ENCODE measurements at regions not wholly inside any gene's neighbourhood (a gene's known extent, or its start where the extent isn't known, plus 50 kb on each side); places are given as distances from the start of the nearest gene placed in this dataset.

- DNase-seq = peak; percentile 18
- no peak overlapping the region for H3K27ac Mint-ChIP-seq
- H3K27me3 Mint-ChIP-seq = peaks cover 19% of the 10 kb centered on the region
- no peaks in the 10 kb centered on the region for H3K9me3 Mint-ChIP-seq (ENCODE audit: low read depth)
- no peaks in the 10 kb centered on the region for H3K4me1 Mint-ChIP-seq
- CTCF ChIA-PET = no interaction called here
- no peak for ATAC-seq
- no peak overlapping the region for H3K4me3 Mint-ChIP-seq
- no peaks in the 10 kb centered on the region for H3K36me3 Mint-ChIP-seq
Observed at GRCh38 chr2:234597576-234597861, 100.6 kb upstream of the ARL4C start.

GRCh38 chr2:234596696-234597575, 100.1 kb upstream of the ARL4C start:
- no peak overlapping the region for H3K27ac Mint-ChIP-seq
- H3K27me3 Mint-ChIP-seq = peaks cover 19% of the 10 kb centered on the region
- H3K9me3 Mint-ChIP-seq (ENCODE audit: low read depth) = no peaks in the 10 kb centered on the region
- H3K36me3 Mint-ChIP-seq = no peaks in the 10 kb centered on the region
- DNase-seq (peak; percentile 25), ATAC-seq (no peak)
- no peak overlapping the region for H3K4me3 Mint-ChIP-seq
- H3K4me1 Mint-ChIP-seq = no peaks in the 10 kb centered on the region
- CTCF ChIA-PET = no interaction called here

GRCh38 chr2:234595829-234596228, 98.9 kb upstream of the ARL4C start:
- Mint-ChIP-seq H3K27me3 (peaks cover 19% of the 10 kb centered on the region), H3K27ac (no peak overlapping the region), H3K4me1 (no peaks in the 10 kb centered on the region), H3K9me3 (ENCODE audit: low read depth) (no peaks in the 10 kb centered on the region), H3K4me3 (no peak overlapping the region), H3K36me3 (no peaks in the 10 kb centered on the region)
- CTCF ChIA-PET = no interaction called here
- DNase-seq = no peak
- no peak for ATAC-seq

- peaks cover 21% of the 10 kb centered on the region for H3K27me3 Mint-ChIP-seq
- no peaks in the 10 kb centered on the region for H3K36me3 Mint-ChIP-seq
- CTCF ChIA-PET = no interaction called here
Observed at GRCh38 chr2:234594715-234595114, 97.8 kb upstream of the ARL4C start.

GRCh38 chr2:234593636-234594035, 96.8 kb upstream of the ARL4C start:
- H3K27me3 Mint-ChIP-seq = peaks cover 28% of the 10 kb centered on the region
- peak; percentile 15 for DNase-seq
- no peaks in the 10 kb centered on the region for H3K36me3 Mint-ChIP-seq
- ATAC-seq = no peak
- no peaks in the 10 kb centered on the region for H3K9me3 Mint-ChIP-seq (ENCODE audit: low read depth)
- CTCF ChIA-PET = no interaction called here
- no peak overlapping the region for H3K4me3 Mint-ChIP-seq
- H3K4me1 Mint-ChIP-seq = no peaks in the 10 kb centered on the region
- H3K27ac Mint-ChIP-seq = no peak overlapping the region

More at GRCh38 chr2:234594715-234595114, 97.8 kb upstream of the ARL4C start:
- Mint-ChIP-seq H3K4me3 (no peak overlapping the region), H3K9me3 (ENCODE audit: low read depth) (no peaks in the 10 kb centered on the region), H3K4me1 (no peaks in the 10 kb centered on the region), H3K27ac (no peak overlapping the region)
- DNase-seq (peak; percentile 3), ATAC-seq (no peak)

GRCh38 chr2:234592541-234592940, 95.7 kb upstream of the ARL4C start:
- H3K36me3 Mint-ChIP-seq = no peaks in the 10 kb centered on the region
- CTCF ChIA-PET = no interaction called here
- peak; percentile 12 for DNase-seq
- H3K27me3 Mint-ChIP-seq = peaks cover 34% of the 10 kb centered on the region
- no peak overlapping the region for H3K4me3 Mint-ChIP-seq
- H3K4me1 Mint-ChIP-seq = no peaks in the 10 kb centered on the region
- no peak overlapping the region for H3K27ac Mint-ChIP-seq
- ATAC-seq = no peak
- H3K9me3 Mint-ChIP-seq (ENCODE audit: low read depth) = no peaks in the 10 kb centered on the region

GRCh38 chr2:234590076-234590475, 93.2 kb upstream of the ARL4C start:
- CTCF ChIA-PET = no interaction called here
- Mint-ChIP-seq H3K9me3 (ENCODE audit: low read depth) (no peaks in the 10 kb centered on the region), H3K36me3 (no peaks in the 10 kb centered on the region), H3K4me3 (no peak overlapping the region), H3K4me1 (no peaks in the 10 kb centered on the region), H3K27ac (no peak overlapping the region), H3K27me3 (peaks cover 26% of the 10 kb centered on the region)
- ATAC-seq (no peak), DNase-seq (peak; percentile 18)

GRCh38 chr2:234588054-234588430, 91.2 kb upstream of the ARL4C start:
- H3K27me3 Mint-ChIP-seq = peaks cover 25% of the 10 kb centered on the region
- ATAC-seq (no peak), DNase-seq (no peak)
- no peaks in the 10 kb centered on the region for H3K4me1 Mint-ChIP-seq
- no peaks in the 10 kb centered on the region for H3K36me3 Mint-ChIP-seq
- CTCF ChIA-PET = no interaction called here
- no peak overlapping the region for H3K4me3 Mint-ChIP-seq
- no peak overlapping the region for H3K27ac Mint-ChIP-seq
- no peaks in the 10 kb centered on the region for H3K9me3 Mint-ChIP-seq (ENCODE audit: low read depth)

GRCh38 chr2:234587341-234588053, 90.6 kb upstream of the ARL4C start:
- Mint-ChIP-seq H3K4me1 (no peaks in the 10 kb centered on the region), H3K36me3 (no peaks in the 10 kb centered on the region), H3K27ac (no peak overlapping the region), H3K4me3 (no peak overlapping the region), H3K9me3 (ENCODE audit: low read depth) (no peaks in the 10 kb centered on the region), H3K27me3 (peaks cover 25% of the 10 kb centered on the region)
- ATAC-seq = no peak
- DNase-seq = no peak
- CTCF ChIA-PET = interaction anchor here (0.9 kb wide), 1 partner anchor 43 kb away, joined by 4 read pairs; no protein-coding TSS in a partner anchor

- H3K4me1 Mint-ChIP-seq = no peaks in the 10 kb centered on the region
- no peak overlapping the region for H3K27ac Mint-ChIP-seq
- H3K9me3 Mint-ChIP-seq (ENCODE audit: low read depth) = no peaks in the 10 kb centered on the region
- DNase-seq (no peak), ATAC-seq (no peak)
- CTCF ChIA-PET = interaction anchor here (1.7 kb wide), 1 partner anchor 38 kb away, joined by 3 read pairs; no protein-coding TSS in a partner anchor
- no peaks in the 10 kb centered on the region for H3K36me3 Mint-ChIP-seq
- H3K27me3 Mint-ChIP-seq = peaks cover 11% of the 10 kb centered on the region
- no peak overlapping the region for H3K4me3 Mint-ChIP-seq
Observed at GRCh38 chr2:234583331-234583730, 86.5 kb upstream of the ARL4C start.

GRCh38 chr2:234580686-234581085, 83.8 kb upstream of the ARL4C start:
- Mint-ChIP-seq H3K36me3 (no peaks in the 10 kb centered on the region), H3K27ac (no peak overlapping the region), H3K4me1 (no peaks in the 10 kb centered on the region), H3K9me3 (ENCODE audit: low read depth) (no peaks in the 10 kb centered on the region), H3K27me3 (peaks cover 4% of the 10 kb centered on the region), H3K4me3 (no peak overlapping the region)
- ATAC-seq (no peak), DNase-seq (peak; percentile 33)
- CTCF ChIA-PET = no interaction called here

GRCh38 chr2:234579231-234579962, 82.5 kb upstream of the ARL4C start:
- no peaks in the 10 kb centered on the region for H3K36me3 Mint-ChIP-seq
- no peak overlapping the region for H3K4me3 Mint-ChIP-seq
- ATAC-seq (no peak), DNase-seq (peak; percentile 37)
- no peak overlapping the region for H3K27ac Mint-ChIP-seq
- no peaks in the 10 kb centered on the region for H3K9me3 Mint-ChIP-seq (ENCODE audit: low read depth)
- H3K4me1 Mint-ChIP-seq = no peaks in the 10 kb centered on the region
- H3K27me3 Mint-ChIP-seq = peaks cover 4% of the 10 kb centered on the region
- CTCF ChIA-PET = no interaction called here

GRCh38 chr2:234578389-234578788, 81.5 kb upstream of the ARL4C start:
- ATAC-seq = no peak
- CTCF ChIA-PET = no interaction called here
- Mint-ChIP-seq H3K9me3 (ENCODE audit: low read depth) (no peaks in the 10 kb centered on the region), H3K27me3 (peaks cover 9% of the 10 kb centered on the region), H3K36me3 (no peaks in the 10 kb centered on the region), H3K27ac (no peak overlapping the region), H3K4me1 (no peaks in the 10 kb centered on the region), H3K4me3 (no peak overlapping the region)
- DNase-seq = no peak

GRCh38 chr2:234577191-234577590, 80.3 kb upstream of the ARL4C start:
- Mint-ChIP-seq H3K36me3 (no peaks in the 10 kb centered on the region), H3K9me3 (ENCODE audit: low read depth) (no peaks in the 10 kb centered on the region), H3K4me1 (no peaks in the 10 kb centered on the region), H3K4me3 (no peak overlapping the region), H3K27ac (no peak overlapping the region), H3K27me3 (peaks cover 17% of the 10 kb centered on the region)
- CTCF ChIA-PET = no interaction called here
- DNase-seq = peak; percentile 16
- ATAC-seq = no peak
